Subcutaneous abdominal adipose tissue (tissue), 5 donors: ENCODE measurements at regions not wholly inside any gene's neighbourhood (a gene's known extent, or its start where the extent isn't known, plus 50 kb on each side); places are given as distances from the start of the nearest gene placed in this dataset.

Source experiments
- H3K27ac ChIP-seq: one replicate; pipeline ENCODE4 v1.7.0; 2013; ENCODE audit warnings: low read depth, mild to moderate bottlenecking, inconsistent platforms, low read length, moderate library complexity
- H3K27me3 ChIP-seq, 5 donors: one replicate each; pipeline ENCODE4 v1.7.0; 2013; ENCODE audit warnings: low read length in 5 of 5, inconsistent platforms in 1 of 5; ENCODE audit not compliant: control insufficient read depth in 5 of 5, insufficient read depth in 4 of 5
- H3K36me3 ChIP-seq, 5 donors: one replicate each; pipeline ENCODE4 v1.7.0; 2013; ENCODE audit warnings: low read length in 5 of 5; ENCODE audit not compliant: control insufficient read depth in 5 of 5, insufficient read depth in 5 of 5
- H3K4me1 ChIP-seq, 5 donors: one replicate each; pipeline ENCODE4 v1.7.0; 2013; ENCODE audit warnings: low read length in 5 of 5, mild to moderate bottlenecking in 3 of 5, moderate library complexity in 1 of 5; ENCODE audit not compliant: control insufficient read depth in 5 of 5, insufficient read depth in 5 of 5
- H3K4me3 ChIP-seq, 5 donors: one replicate each; pipeline ENCODE4 v1.7.0; 2013; ENCODE audit warnings: low read length in 5 of 5, low read depth in 1 of 5
- H3K9ac ChIP-seq, 5 donors: one replicate each; pipeline ENCODE4 v1.7.0; 2013; ENCODE audit warnings: low read length in 5 of 5, mild to moderate bottlenecking in 4 of 5, moderate library complexity in 3 of 5
- H3K9me3 ChIP-seq, 5 donors: one replicate each; pipeline ENCODE4 v1.7.0; 2013; ENCODE audit warnings: low read length in 5 of 5; ENCODE audit not compliant: control insufficient read depth in 5 of 5
- donor health status: healthy.
- donor health status: healthy.
- donor health status: healthy.
- donor health status: healthy.
- donor health status: healthy.

- no peak overlapping the region for H3K27ac ChIP-seq
- no peak overlapping the region for H3K9ac ChIP-seq
- H3K4me3 ChIP-seq = no peak overlapping the region
- no peaks in the 10 kb centered on the region for H3K9me3 ChIP-seq
- peaks cover 4 to 21% (median 11%) of the 10 kb centered on the region in 5 donors for H3K27me3 ChIP-seq
- H3K36me3 ChIP-seq = no peaks in the 10 kb centered on the region
- H3K4me1 ChIP-seq = no peaks in the 10 kb centered on the region
Measured at GRCh38 chr15:29632671-29633406, 189.4 kb downstream of the TJP1 start.

- H3K36me3 ChIP-seq = no peaks in the 10 kb centered on the region
- H3K4me3 ChIP-seq = no peak overlapping the region
- no peak overlapping the region for H3K27ac ChIP-seq
- H3K9me3 ChIP-seq = no peaks in the 10 kb centered on the region
- H3K9ac ChIP-seq = no peak overlapping the region
- H3K4me1 ChIP-seq = no peaks in the 10 kb centered on the region
- H3K27me3 ChIP-seq = peaks cover 2 to 16% (median 11%) of the 10 kb centered on the region in 5 donors
Measured at GRCh38 chr15:29631076-29632070, 190.9 kb downstream of the TJP1 start.

- H3K9ac ChIP-seq = no peak overlapping the region
- no peaks in the 10 kb centered on the region for H3K4me1 ChIP-seq
- peaks cover 0 to 2% (median 0%) of the 10 kb centered on the region in 5 donors for H3K27me3 ChIP-seq
- H3K36me3 ChIP-seq = no peaks in the 10 kb centered on the region
- H3K9me3 ChIP-seq = no peaks in the 10 kb centered on the region
- H3K4me3 ChIP-seq = no peak overlapping the region
- H3K27ac ChIP-seq = no peak overlapping the region
Measured at GRCh38 chr15:29624271-29624670, 198.0 kb downstream of the TJP1 start.

- no peaks in the 10 kb centered on the region for H3K4me1 ChIP-seq
- H3K9ac ChIP-seq = no peak overlapping the region
- H3K27me3 ChIP-seq = peaks cover 0 to 2% (median 0%) of the 10 kb centered on the region in 5 donors
- no peaks in the 10 kb centered on the region for H3K9me3 ChIP-seq
- H3K27ac ChIP-seq = no peak overlapping the region
- no peaks in the 10 kb centered on the region for H3K36me3 ChIP-seq
- H3K4me3 ChIP-seq = no peak overlapping the region
Measured at GRCh38 chr15:29623116-29623639, 199.1 kb downstream of the TJP1 start.

GRCh38 chr15:29622637-29623036 is 199.6 kb downstream of the TJP1 start:
- Histone ChIP-seq H3K36me3 (no peaks in the 10 kb centered on the region), H3K9me3 (no peaks in the 10 kb centered on the region), H3K4me3 (no peak overlapping the region), H3K9ac (no peak overlapping the region), H3K4me1 (no peaks in the 10 kb centered on the region), H3K27ac (no peak overlapping the region), H3K27me3 (peaks cover 0 to 2% (median 0%) of the 10 kb centered on the region in 5 donors)

- Histone ChIP-seq H3K36me3 (no peaks in the 10 kb centered on the region), H3K4me3 (no peak overlapping the region), H3K9me3 (no peaks in the 10 kb centered on the region), H3K4me1 (no peaks in the 10 kb centered on the region), H3K27me3 (peaks cover 0 to 2% (median 0%) of the 10 kb centered on the region in 5 donors), H3K9ac (no peak overlapping the region), H3K27ac (no peak overlapping the region)
Measured at GRCh38 chr15:29621616-29622015, 200.7 kb downstream of the TJP1 start.

- Histone ChIP-seq H3K4me1 (no peaks in the 10 kb centered on the region), H3K9ac (no peak overlapping the region)
Measured at GRCh38 chr15:29618586-29618985, 203.7 kb downstream of the TJP1 start.

GRCh38 chr15:29616512-29616911 is 205.8 kb downstream of the TJP1 start:
- Histone ChIP-seq H3K4me3 (no peak overlapping the region), H3K36me3 (no peaks in the 10 kb centered on the region), H3K4me1 (no peaks in the 10 kb centered on the region), H3K9me3 (peaks cover 0 to 6% (median 0%) of the 10 kb centered on the region in 5 donors), H3K27me3 (peaks cover 0 to 9% (median 5%) of the 10 kb centered on the region in 5 donors), H3K9ac (no peak overlapping the region), H3K27ac (no peak overlapping the region)

More at GRCh38 chr15:29618586-29618985, 203.7 kb downstream of the TJP1 start:
- Histone ChIP-seq H3K9me3 (peaks cover 0 to 5% (median 0%) of the 10 kb centered on the region in 5 donors), H3K4me3 (no peak overlapping the region), H3K36me3 (no peaks in the 10 kb centered on the region), H3K27ac (no peak overlapping the region), H3K27me3 (peaks cover 0 to 3% (median 2%) of the 10 kb centered on the region in 5 donors)

GRCh38 chr15:29615791-29616190 is 206.5 kb downstream of the TJP1 start:
- Histone ChIP-seq H3K27me3 (peaks cover 0 to 9% (median 5%) of the 10 kb centered on the region in 5 donors), H3K27ac (no peak overlapping the region), H3K9me3 (peaks cover 0 to 6% (median 0%) of the 10 kb centered on the region in 5 donors), H3K4me3 (no peak overlapping the region), H3K4me1 (no peaks in the 10 kb centered on the region), H3K36me3 (no peaks in the 10 kb centered on the region), H3K9ac (no peak overlapping the region)
